ENCODE measurements at regions not wholly inside any gene's neighbourhood (a gene's known extent, or its start where the extent isn't known, plus 50 kb on each side); places are given as distances from the start of the nearest gene placed in this dataset.

- DNase-seq (ENCODE audit: low read depth in 4 of 4, low spot score in 2 of 4) = peak in 1 of 4 donors; percentile 6
These were observed 367.2 kb upstream of the AGTR1 start for GRCh38 chr3:148330542-148330941.

DNA sequence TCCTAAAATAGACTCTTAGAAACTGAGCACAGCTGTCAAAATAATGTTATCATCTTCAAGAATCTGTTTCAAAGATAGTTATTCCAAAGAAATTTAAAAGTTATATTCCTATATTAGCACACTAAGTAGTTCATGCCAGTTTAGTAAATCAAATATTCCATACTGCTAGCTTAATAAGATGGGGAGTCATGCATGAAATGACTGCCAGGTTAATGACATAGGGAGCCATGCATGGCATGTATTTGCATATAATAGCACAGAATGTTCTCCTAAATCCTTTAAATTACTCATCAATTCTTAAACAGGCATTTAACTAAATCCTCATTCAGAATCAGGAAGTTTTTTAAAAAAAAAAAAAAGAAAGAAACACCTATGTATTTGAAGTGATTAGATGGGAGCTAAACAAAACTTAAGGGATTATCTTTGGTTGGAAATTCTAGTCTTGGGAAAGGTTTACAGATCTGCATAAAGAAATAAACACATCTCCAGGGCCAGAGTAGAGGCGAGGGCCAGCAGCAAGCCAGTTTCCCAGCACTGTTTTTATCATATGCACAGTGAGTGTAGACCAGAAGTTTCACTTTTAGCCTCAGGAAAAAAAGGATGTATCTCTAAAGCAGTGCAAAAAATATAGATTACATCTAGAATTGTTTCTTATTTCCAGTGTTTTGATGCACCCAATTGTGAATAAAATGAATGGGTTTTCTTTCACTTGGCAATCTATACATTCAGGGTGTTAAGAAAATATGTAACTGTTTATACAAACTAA is 366.4 kb upstream of the AGTR1 start:
- no peak for DNase-seq (ENCODE audit: low read depth in 4 of 4, low spot score in 2 of 4)

GRCh38 chr3:148332509-148332908 is 365.2 kb upstream of the AGTR1 start:
- no peak for DNase-seq (ENCODE audit: low read depth in 4 of 4, low spot score in 2 of 4)

DNA sequence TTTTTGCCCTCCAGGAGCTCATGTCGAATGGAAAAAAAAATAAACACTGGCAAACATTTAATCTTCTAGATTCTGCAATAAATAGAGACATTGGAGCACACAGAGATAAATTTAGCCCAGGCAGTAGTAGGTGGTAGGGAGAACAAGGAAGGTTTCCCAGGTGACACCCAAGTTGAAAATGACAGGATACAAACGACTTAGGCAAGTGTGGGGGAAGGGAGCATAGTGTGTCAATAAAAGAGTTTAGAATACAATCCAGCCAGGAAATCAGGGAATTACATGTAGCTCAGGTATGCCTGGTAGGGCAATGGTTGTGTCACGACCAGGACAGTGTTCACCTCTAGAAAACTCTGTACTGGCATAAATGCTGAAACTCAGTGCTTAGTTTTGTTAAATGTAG is 364.6 kb upstream of the AGTR1 start:
- no peak for DNase-seq (ENCODE audit: low read depth in 4 of 4, low spot score in 2 of 4)

DNA sequence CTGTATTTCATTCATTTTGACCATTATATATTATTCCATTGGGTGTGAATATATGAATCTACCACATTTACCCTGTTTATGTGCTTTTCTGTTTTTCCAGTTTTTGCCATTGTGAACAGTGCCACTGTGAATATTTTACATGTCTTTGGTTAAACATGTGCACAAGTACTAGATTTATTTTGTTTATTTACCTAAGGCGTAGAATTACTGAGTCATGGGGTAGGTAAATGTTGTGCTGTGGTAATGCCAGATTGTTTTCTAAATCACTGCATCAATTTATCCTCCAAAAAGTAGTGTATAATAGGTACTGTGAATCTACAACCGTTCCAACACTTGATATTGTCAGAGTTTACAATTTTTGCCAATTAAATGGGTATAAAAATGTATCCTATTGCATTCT is 362.1 kb upstream of the AGTR1 start:
- DNase-seq (ENCODE audit: low read depth in 4 of 4, low spot score in 2 of 4) = no peak

DNA sequence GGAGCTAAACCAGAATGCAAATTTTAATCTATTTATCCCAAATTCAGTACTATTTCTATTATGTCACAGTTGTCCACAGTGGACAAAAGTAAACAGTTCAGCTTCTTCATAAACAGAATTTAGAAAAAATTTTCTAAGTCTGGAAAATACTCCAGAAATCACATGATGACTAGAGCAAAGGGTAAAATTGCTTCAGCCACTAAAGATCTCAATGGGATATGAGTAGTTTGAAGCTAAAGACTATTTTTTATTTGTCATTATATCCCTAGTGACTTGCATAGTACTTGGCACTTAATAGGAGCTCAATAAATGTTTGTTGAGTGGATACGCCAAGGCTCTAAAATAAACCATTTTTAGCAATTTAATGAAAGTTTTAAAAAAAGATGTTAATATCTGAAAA is 354.3 kb upstream of the AGTR1 start:
- no peak for DNase-seq (ENCODE audit: low read depth in 4 of 4, low spot score in 2 of 4)

DNA sequence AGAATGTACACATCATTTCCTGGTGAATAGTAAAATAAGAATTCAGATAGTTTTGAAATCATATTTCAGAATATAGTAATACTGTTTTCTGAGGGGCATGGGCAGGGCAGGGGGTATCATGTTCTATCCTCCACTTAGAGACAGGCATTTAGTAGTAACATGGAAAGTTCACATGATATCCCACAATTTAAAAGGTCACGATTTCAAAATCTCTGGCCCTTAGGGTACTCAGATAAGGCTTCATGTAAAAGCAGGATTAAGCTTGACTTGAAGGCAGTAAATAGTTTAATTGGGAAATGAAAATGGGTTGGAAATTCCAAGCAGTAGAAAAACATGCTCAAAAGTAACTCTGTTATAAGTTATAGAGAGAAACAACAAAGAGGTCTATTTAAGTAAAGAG is 353.2 kb upstream of the AGTR1 start:
- DNase-seq (ENCODE audit: low read depth in 4 of 4, low spot score in 2 of 4) = no peak

GRCh38 chr3:148360051-148360450 is 337.7 kb upstream of the AGTR1 start:
- DNase-seq (ENCODE audit: low read depth in 4 of 4, low spot score in 2 of 4) = no peak

GRCh38 chr3:148366743-148367410 is 330.8 kb upstream of the AGTR1 start:
- no peak for DNase-seq (ENCODE audit: low read depth in 4 of 4, low spot score in 2 of 4)

DNA sequence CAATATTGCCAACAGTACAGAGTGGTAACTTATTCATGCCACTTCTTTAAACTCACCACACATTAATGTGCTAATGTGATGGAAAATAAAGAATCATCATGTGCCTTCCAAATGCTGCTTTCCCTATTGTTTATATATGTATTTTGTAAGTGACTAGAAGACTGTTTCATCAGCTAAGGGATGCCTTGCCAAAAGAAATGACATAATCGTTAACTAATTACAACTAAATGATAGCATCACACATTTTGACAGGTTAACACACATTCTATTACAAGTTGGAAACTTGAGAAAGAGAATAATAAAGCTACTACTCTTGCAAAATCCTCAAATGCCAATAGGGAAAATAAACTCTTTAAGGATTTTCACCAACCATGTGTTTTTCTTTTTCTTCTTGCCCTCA is 329.9 kb upstream of the AGTR1 start:
- no peak for DNase-seq (ENCODE audit: low read depth in 4 of 4, low spot score in 2 of 4)

DNA sequence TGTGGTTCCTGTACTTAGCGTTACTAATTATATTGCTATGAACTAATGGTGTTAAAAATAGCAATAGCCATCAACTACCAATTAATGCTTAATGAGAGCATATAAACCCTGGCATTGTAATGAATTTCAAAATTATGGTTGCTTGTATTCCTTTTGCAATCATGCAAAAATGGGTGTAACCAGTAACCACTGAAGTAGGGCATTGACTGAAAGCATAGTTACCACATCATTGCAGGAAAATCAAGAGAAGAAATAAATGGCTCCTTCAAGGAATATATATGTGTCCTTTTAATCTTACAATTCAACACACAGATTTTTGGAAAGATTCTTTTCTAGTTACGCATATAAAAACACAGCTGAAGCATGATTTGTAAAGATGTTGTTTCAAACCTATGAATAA is 328.3 kb upstream of the AGTR1 start:
- DNase-seq (ENCODE audit: low read depth in 4 of 4, low spot score in 2 of 4) = no peak

DNA sequence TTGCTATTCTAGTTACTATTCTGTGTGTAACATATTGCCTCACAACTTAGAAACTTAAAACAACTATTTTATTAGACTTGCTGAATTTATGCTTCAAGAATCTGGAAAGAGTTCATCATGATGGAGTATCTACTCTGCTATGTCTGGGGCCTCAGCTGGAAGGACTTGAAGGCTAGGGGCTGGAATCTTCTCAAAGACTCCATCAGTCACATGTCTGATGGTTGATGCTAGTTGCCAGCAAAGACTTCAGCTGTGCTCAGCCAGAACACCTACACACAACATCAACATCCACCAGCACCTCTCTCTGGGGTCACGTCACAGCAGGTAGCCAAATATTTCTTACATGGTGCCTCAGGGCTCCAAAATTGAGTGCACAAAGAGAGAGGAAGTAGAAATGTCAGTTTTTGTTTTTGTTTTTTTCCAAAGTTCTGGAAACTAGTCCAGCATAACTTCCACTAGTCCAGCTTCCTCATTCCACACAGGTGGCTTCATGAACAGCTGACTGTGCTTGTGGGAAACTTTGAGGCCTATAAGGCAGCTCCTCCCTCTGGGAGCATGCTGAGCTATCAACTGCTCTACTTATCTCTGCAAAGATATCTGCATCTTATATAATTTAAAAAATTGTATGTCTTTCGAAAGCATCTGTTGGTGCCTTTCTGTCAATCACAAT is 325.4 kb upstream of the AGTR1 start:
- no peak for DNase-seq (ENCODE audit: low read depth in 4 of 4, low spot score in 2 of 4)

DNA sequence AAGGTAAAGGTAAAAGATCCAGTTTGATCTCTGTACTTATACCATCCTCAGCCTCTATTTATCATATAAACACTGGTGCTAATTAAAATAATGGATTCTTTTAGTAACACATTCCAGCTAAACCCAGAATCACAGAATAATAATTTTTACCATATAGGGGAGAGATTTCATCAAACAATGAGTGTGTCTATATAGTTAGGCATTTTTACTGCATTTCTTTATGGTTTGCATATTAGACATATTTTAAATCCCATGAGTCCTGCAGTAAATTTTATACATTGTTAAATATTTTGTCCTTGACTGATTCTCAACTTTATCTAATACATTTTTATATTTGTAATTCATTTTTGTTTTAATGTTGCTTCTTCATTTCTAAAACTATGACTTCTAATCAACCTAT is 323.7 kb upstream of the AGTR1 start:
- no peak for DNase-seq (ENCODE audit: low read depth in 4 of 4, low spot score in 2 of 4)

GRCh38 chr3:148379763-148380382 is 317.8 kb upstream of the AGTR1 start:
- DNase-seq (ENCODE audit: low read depth in 4 of 4, low spot score in 2 of 4) = peak in 3 of 4 donors; percentile 11 to 29 (median 21)

GRCh38 chr3:148381051-148381450 is 316.7 kb upstream of the AGTR1 start:
- no peak for DNase-seq (ENCODE audit: low read depth in 4 of 4, low spot score in 2 of 4)

DNA sequence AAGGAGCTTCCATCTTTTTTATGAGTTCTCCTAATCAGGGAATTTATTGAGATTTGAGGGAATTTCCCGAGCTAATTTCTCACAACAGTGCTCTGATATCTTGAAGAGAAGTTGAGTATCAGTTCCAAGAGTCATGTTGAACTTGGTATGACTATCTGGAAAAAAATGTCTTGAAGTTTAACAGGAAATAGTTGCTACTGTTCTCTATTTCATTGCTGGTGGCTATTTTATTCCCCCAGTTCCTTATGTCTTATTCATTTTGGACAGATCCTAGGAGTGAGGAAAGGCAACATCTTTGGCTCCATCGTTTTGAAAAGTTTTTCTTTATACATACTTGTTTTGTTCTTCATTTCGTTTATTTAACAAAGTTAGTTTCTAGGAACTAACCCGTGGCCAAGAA is 307.8 kb upstream of the AGTR1 start:
- DNase-seq (ENCODE audit: low read depth in 4 of 4, low spot score in 2 of 4) = no peak

DNA sequence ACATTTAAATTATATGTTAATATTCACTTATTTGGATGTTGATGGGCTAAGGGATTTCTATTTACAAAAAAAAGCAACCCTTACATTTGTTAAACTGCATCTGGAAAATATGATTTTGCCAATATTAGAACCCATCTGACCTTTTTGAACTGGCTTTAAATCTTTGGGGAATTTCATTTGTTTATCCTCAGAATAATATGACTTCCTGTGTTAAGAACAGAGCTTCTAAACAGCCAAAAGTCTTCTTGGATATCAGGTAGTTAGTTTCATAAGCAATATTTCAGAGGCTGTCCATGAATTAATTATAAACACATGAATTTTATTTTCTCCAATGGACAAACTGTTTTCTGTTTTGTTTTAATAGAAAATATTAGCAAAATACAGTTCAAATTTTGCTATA is 301.9 kb upstream of the AGTR1 start:
- DNase-seq (ENCODE audit: low read depth in 4 of 4, low spot score in 2 of 4) = no peak

DNA sequence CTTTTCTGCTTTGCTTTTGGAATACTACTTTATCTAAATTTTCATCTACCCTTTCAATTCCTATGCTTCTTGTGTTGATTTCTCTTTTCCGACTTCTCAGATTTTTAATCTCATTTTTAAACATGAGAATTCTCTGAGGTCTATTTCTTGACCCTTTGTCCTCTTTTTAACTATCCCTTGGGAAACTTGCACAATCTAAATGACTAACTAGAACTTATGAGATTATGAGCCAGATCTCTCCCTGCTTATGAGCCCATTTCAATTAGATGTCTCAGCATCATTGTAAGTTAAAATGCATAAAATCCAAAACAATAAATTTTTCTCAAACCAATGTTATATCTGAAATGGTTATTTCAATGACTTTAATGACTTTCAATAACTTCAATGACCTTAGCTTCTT is 296.9 kb upstream of the AGTR1 start:
- DNase-seq (ENCODE audit: low read depth in 4 of 4, low spot score in 2 of 4) = no peak

DNA sequence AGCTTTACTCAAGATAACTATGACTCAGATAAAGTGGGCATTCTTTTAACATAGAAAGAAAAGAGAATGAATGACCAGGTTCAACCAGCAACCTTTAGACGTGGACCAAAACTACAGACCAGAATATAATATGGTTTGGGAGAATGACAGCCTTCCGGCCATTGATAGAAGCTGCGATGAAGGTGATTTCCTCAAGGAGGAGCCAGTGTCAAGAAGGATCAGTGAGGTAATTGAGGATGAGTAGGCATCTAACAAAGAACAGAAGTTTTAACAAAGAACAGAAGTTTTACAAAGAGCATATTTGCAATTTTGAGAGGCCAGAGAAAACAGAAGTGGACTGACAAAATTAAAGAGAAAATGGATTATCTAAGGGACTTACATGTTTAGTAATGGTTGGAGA is 289.0 kb upstream of the AGTR1 start:
- no peak for DNase-seq (ENCODE audit: low read depth in 4 of 4, low spot score in 2 of 4)

DNA sequence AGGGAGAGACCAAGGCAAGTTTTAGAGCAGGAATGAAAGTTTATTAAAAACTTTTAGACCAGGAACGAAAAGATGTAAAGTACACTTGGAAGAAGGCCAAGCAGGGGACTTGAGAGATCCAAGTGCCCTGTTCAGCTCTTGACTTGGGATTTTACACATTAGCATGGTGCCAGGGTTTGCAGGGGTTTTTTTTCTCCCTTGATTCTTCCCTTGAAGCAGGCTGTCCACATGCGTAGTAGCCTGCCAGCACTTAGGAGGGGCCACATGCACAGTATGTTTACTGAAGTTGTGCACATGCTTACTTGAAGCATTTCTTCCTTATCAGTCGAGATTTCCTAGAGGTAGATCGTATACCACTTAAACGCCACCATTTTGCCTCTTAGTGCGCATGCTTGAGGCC is 277.5 kb upstream of the AGTR1 start:
- DNase-seq (ENCODE audit: low read depth in 4 of 4, low spot score in 2 of 4) = no peak

- no peak for DNase-seq (ENCODE audit: low read depth in 4 of 4, low spot score in 2 of 4)
These were observed 268.7 kb upstream of the AGTR1 start for GRCh38 chr3:148428862-148429605.

Data from left renal cortex interstitium (tissue), 4 donors.